ENCODE measurements at regions not wholly inside any gene's neighbourhood (a gene's known extent, or its start where the extent isn't known, plus 50 kb on each side); places are given as distances from the start of the nearest gene placed in this dataset.

- Histone ChIP-seq H3K9me3 (ENCODE audit: control extremely low read depth in 1 of 3, control insufficient read depth in 2 of 3, insufficient read depth in 1 of 3, low read length in 2 of 3) (peaks cover 0 to 7% (median 0%) of the 10 kb centered on the region in 3 donors), H3K4me3 (ENCODE audit: control extremely low read depth in 1 of 5, extremely low read depth in 1 of 5, insufficient read depth in 1 of 5, low read depth in 2 of 5, low read length in 4 of 5) (no peak overlapping the region), H2AFZ (ENCODE audit: insufficient read depth, low read depth, low read length, poor library complexity, severe bottlenecking) (no peak overlapping the region), H3K79me2 (ENCODE audit: control insufficient read depth, insufficient read depth, low read length) (no peaks in the 10 kb centered on the region), H4K20me1 (ENCODE audit: control insufficient read depth, insufficient read depth, low read length, poor library complexity, severe bottlenecking) (no peaks in the 10 kb centered on the region), H3K9ac (ENCODE audit: low read length) (no peak overlapping the region), H3K27me3 (replicated peaks in 1 of 4; ENCODE audit: control extremely low read depth in 1 of 4, control insufficient read depth in 3 of 4, insufficient read depth in 4 of 4, low read length in 3 of 4) (no peaks in the 10 kb centered on the region), H3K27ac (ENCODE audit: low read length in 2 of 2) (no peak overlapping the region), H3K4me1 (ENCODE audit: control insufficient read depth in 2 of 2, insufficient read depth in 2 of 2, low read length in 2 of 2) (no peaks in the 10 kb centered on the region), H3K4me2 (replicated peaks; ENCODE audit: low read depth, low read length, poor library complexity, severe bottlenecking) (no peak overlapping the region), H3K36me3 (replicated peaks in 1 of 2; ENCODE audit: control extremely low read depth in 1 of 2, control insufficient read depth in 1 of 2, extremely low read depth in 1 of 2, insufficient read depth in 2 of 2, low read length in 1 of 2) (no peaks in the 10 kb centered on the region)
- H3K27ac Mint-ChIP-seq: no peak overlapping the region
- ChIA-PET CTCF (no interaction called here), POLR2A (no interaction called here)
- TF ChIP-seq CTCF (IDR thresholded peaks at IDR 0.05): no peak
- TF ChIP-seq EZH2 (IDR thresholded peaks at IDR 0.05; ENCODE audit: borderline replicate concordance, insufficient read depth, low read depth, low read length, poor library complexity, severe bottlenecking): no peak
- H3K4me3 Mint-ChIP-seq: no peak overlapping the region
- DNase-seq (no peak), ATAC-seq (ENCODE audit: low read depth) (no peak)
- no peaks in the 10 kb centered on the region for H3K4me1 Mint-ChIP-seq
- H3K27me3 Mint-ChIP-seq: peaks cover 8% of the 10 kb centered on the region
- WGBS (ENCODE audit: insufficient coverage): 75% methylated on average over 1 of the region's 3 CpGs
- H3K9me3 Mint-ChIP-seq (ENCODE audit: insufficient read depth): peaks cover 5% of the 10 kb centered on the region
- intact Hi-C loops (cut with micrococcal nuclease): no loop called here
These were observed 110.2 kb downstream of the NEDD1 start for GRCh38 chr12:97017213-97017612.

- 60% methylated on average over 1 of the region's 4 CpGs for WGBS (ENCODE audit: insufficient coverage)
- Histone ChIP-seq H3K36me3 (replicated peaks in 1 of 2; ENCODE audit: control extremely low read depth in 1 of 2, control insufficient read depth in 1 of 2, extremely low read depth in 1 of 2, insufficient read depth in 2 of 2, low read length in 1 of 2) (no peaks in the 10 kb centered on the region), H3K9me3 (ENCODE audit: control extremely low read depth in 1 of 3, control insufficient read depth in 2 of 3, insufficient read depth in 1 of 3, low read length in 2 of 3) (no peaks in the 10 kb centered on the region), H3K27me3 (replicated peaks in 1 of 4; ENCODE audit: control extremely low read depth in 1 of 4, control insufficient read depth in 3 of 4, insufficient read depth in 4 of 4, low read length in 3 of 4) (no peaks in the 10 kb centered on the region), H3K4me3 (ENCODE audit: control extremely low read depth in 1 of 5, extremely low read depth in 1 of 5, insufficient read depth in 1 of 5, low read depth in 2 of 5, low read length in 4 of 5) (no peak overlapping the region), H3K9ac (ENCODE audit: low read length) (no peak overlapping the region), H3K4me2 (replicated peaks; ENCODE audit: low read depth, low read length, poor library complexity, severe bottlenecking) (no peak overlapping the region), H3K79me2 (ENCODE audit: control insufficient read depth, insufficient read depth, low read length) (no peaks in the 10 kb centered on the region), H3K4me1 (ENCODE audit: control insufficient read depth in 2 of 2, insufficient read depth in 2 of 2, low read length in 2 of 2) (no peaks in the 10 kb centered on the region), H3K27ac (ENCODE audit: low read length in 2 of 2) (no peak overlapping the region), H2AFZ (ENCODE audit: insufficient read depth, low read depth, low read length, poor library complexity, severe bottlenecking) (no peak overlapping the region), H4K20me1 (ENCODE audit: control insufficient read depth, insufficient read depth, low read length, poor library complexity, severe bottlenecking) (no peaks in the 10 kb centered on the region)
- TF ChIP-seq EZH2 (IDR thresholded peaks at IDR 0.05; ENCODE audit: borderline replicate concordance, insufficient read depth, low read depth, low read length, poor library complexity, severe bottlenecking) (no peak), CTCF (IDR thresholded peaks at IDR 0.05) (no peak)
- Mint-ChIP-seq H3K9me3 (ENCODE audit: insufficient read depth) (no peaks in the 10 kb centered on the region), H3K27me3 (peaks cover 10% of the 10 kb centered on the region), H3K4me3 (no peak overlapping the region), H3K27ac (no peak overlapping the region), H3K4me1 (no peaks in the 10 kb centered on the region)
- CTCF ChIA-PET: no interaction called here
- DNase-seq (no peak), ATAC-seq (ENCODE audit: low read depth) (no peak)
- POLR2A ChIA-PET: no interaction called here
- intact Hi-C loops (cut with micrococcal nuclease): no loop called here
These were observed 115.6 kb downstream of the NEDD1 start for GRCh38 chr12:97022536-97023230.

Measured in B cell (primary cell).